EH (cell line): ENCODE measurements at regions not wholly inside any gene's neighbourhood (a gene's known extent, or its start where the extent isn't known, plus 50 kb on each side); places are given as distances from the start of the nearest gene placed in this dataset.
A peak's percentile ranks its signal among the peaks of the same experiment; 100 is the strongest.

Source experiments
- DNase-seq: peaks from one replicate; pipeline ENCODE4 v3.0.0-alpha.2; 2015; ENCODE audit warnings: low read depth

GRCh38 chr14:28695109-28695508 lies 71.5 kb upstream of the FOXG1 start:
- DNase-seq, result no peak

DNA sequence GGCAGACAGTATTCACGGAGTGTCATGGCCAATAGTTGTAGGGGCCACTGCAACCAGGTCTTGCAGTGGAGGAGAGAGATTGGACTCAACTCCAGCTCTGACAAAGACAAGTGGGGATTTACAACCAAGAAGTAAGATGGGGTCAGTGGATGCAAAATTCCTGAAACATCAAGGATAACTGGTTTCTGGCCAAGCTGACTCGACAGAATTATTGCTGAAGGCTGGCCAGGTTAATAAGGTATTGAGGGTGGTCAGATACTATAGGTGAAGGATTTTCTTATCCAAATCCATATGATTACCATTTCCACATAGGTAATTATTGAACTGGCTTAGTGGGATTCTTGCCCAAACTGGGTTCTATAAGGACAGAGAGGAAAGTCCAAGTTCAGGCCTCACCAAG lies 64.9 kb upstream of the FOXG1 start:
- no peak for DNase-seq

- no peak for DNase-seq
These were observed 63.1 kb upstream of the FOXG1 start for GRCh38 chr14:28703482-28703881.

DNA sequence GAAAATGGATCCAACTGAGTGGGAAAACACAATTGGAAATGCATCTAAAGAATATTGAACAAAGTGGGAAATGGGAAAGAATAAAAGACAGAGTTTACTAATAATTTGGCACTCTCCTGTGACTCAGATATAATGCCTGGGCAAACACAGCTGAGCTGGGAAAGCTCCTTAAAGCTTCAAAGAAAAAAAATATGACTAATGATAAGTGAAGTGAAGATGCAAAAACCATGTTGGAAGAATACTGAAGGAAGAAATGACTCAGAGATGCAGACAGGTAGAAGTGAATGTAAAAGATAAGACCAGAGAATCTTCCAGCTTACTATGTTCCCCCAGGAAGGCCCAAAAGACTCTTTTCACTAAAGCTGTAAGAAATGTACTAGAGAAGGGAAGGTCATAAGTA lies 62.4 kb upstream of the FOXG1 start:
- no peak for DNase-seq

- DNase-seq, result peak; percentile 1
These were observed 58.8 kb upstream of the FOXG1 start for GRCh38 chr14:28707814-28708213.

GRCh38 chr14:28709571-28710305 lies 56.8 kb upstream of the FOXG1 start:
- DNase-seq, result no peak
